Endothelial cell (in vitro differentiated cells): ENCODE measurements at regions not wholly inside any gene's neighbourhood (a gene's known extent, or its start where the extent isn't known, plus 50 kb on each side); places are given as distances from the start of the nearest gene placed in this dataset.

Source experiments
- DNase-seq: peaks from one replicate; pipeline ENCODE4 v3.0.0; 2021; ENCODE audit warnings: low spot score
- H3K27ac Mint-ChIP-seq: one replicate; pipeline ENCODE4 v1.8.0; 2021; ENCODE audit warnings: mixed read lengths, inconsistent platforms; ENCODE audit not compliant: unreplicated experiment
- H3K27me3 Mint-ChIP-seq: one replicate; pipeline ENCODE4 v1.8.0; 2021; ENCODE audit warnings: mild to moderate bottlenecking, moderate library complexity, mixed read lengths, inconsistent platforms; ENCODE audit not compliant: unreplicated experiment
- H3K36me3 Mint-ChIP-seq: one replicate; pipeline ENCODE4 v1.8.0; 2021; ENCODE audit warnings: mild to moderate bottlenecking, low read depth, mixed read lengths, inconsistent platforms; ENCODE audit not compliant: unreplicated experiment
- H3K4me1 Mint-ChIP-seq: one replicate; pipeline ENCODE4 v1.8.0; 2021; ENCODE audit warnings: mild to moderate bottlenecking, mixed read lengths, inconsistent platforms; ENCODE audit not compliant: unreplicated experiment
- H3K4me3 Mint-ChIP-seq: one replicate; pipeline ENCODE4 v1.8.0; 2021; ENCODE audit warnings: mild to moderate bottlenecking, mixed read lengths, inconsistent platforms; ENCODE audit not compliant: unreplicated experiment
- H3K9me3 Mint-ChIP-seq: one replicate; pipeline ENCODE4 v1.8.0; 2021; ENCODE audit warnings: mixed read lengths, inconsistent platforms; ENCODE audit not compliant: unreplicated experiment
- CTCF ChIP-seq: fragments of 200-600 bp; sonication (generic); IDR thresholded peaks from one replicate; pipeline ENCODE4 v1.5.0; 2021; ENCODE audit warnings: antibody characterized with exemption; ENCODE audit not compliant: unreplicated experiment

- H3K36me3 Mint-ChIP-seq = no peaks in the 10 kb centered on the region
- H3K4me1 Mint-ChIP-seq = peaks cover 6% of the 10 kb centered on the region
- no peak for DNase-seq
- no peaks in the 10 kb centered on the region for H3K27me3 Mint-ChIP-seq
- no peak for TF ChIP-seq CTCF
- H3K27ac Mint-ChIP-seq = no peak overlapping the region
- peaks cover 8% of the 10 kb centered on the region for H3K9me3 Mint-ChIP-seq
- H3K4me3 Mint-ChIP-seq = no peak overlapping the region
These were observed 219.3 kb downstream of the DHX35 start for GRCh38 chr20:39181490-39181889.

GRCh38 chr20:39176457-39176856 is 214.3 kb downstream of the DHX35 start:
- no peak overlapping the region for H3K4me3 Mint-ChIP-seq
- DNase-seq = no peak
- peaks cover 6% of the 10 kb centered on the region for H3K4me1 Mint-ChIP-seq
- no peak overlapping the region for H3K27ac Mint-ChIP-seq
- no peaks in the 10 kb centered on the region for H3K27me3 Mint-ChIP-seq
- H3K9me3 Mint-ChIP-seq = no peaks in the 10 kb centered on the region
- no peaks in the 10 kb centered on the region for H3K36me3 Mint-ChIP-seq
- TF ChIP-seq CTCF = no peak

DNA sequence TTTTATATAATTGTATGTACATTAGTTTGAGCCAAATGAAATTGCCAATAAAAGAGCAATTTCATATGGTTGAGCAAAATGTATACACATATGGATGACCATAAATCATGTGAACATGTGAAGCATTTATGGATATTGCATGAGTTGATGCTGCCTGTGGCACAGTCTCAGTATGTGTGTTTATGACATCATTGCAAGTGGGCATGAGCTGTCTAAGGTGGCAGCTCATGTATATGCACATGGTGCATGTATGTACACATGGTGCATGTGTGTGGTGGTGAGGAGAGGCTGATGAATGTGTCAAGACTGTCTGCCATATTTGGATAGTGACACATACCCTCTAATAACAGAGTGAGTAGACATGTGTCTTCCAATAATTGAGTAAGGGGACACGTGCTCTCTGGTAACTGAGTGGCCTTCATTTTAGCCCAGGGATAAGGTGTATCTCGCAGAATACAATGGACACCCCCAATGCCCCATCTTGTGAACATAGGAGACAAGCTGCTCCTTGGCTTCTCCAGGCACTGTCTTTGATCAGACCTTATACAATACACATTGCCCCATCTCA is 208.8 kb downstream of the DHX35 start:
- TF ChIP-seq CTCF = no peak
- Mint-ChIP-seq H3K4me3 (no peak overlapping the region), H3K36me3 (no peaks in the 10 kb centered on the region), H3K27me3 (peaks cover 2% of the 10 kb centered on the region), H3K4me1 (no peaks in the 10 kb centered on the region), H3K9me3 (no peaks in the 10 kb centered on the region), H3K27ac (no peak overlapping the region)
- no peak for DNase-seq

GRCh38 chr20:39165099-39165498 is 203.0 kb downstream of the DHX35 start:
- H3K4me3 Mint-ChIP-seq = no peak overlapping the region
- no peaks in the 10 kb centered on the region for H3K9me3 Mint-ChIP-seq
- H3K27me3 Mint-ChIP-seq = peaks cover 2% of the 10 kb centered on the region
- H3K4me1 Mint-ChIP-seq = no peaks in the 10 kb centered on the region
- no peaks in the 10 kb centered on the region for H3K36me3 Mint-ChIP-seq
- no peak overlapping the region for H3K27ac Mint-ChIP-seq
- no peak for DNase-seq
- TF ChIP-seq CTCF = no peak

DNA sequence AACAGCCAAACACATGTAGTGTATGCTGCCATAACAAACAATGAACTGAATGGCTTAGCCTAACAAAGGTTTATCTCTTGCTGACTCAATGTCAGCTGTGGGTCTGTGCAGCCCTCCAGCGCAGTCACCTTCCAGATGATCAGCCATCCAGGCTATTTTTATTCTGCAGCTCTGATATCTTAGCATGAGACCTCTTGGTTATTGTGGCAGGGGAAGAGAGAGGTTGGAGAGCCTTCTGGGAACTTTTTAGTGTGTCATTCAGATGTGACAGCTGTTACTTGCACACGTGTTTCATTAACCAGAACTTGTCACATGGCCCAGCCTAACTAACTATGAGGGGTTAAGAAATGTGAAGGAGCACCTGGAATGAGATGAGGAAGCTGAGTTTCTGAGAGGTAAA is 202.5 kb downstream of the DHX35 start:
- Mint-ChIP-seq H3K4me3 (no peak overlapping the region), H3K4me1 (no peaks in the 10 kb centered on the region)

More for the DNA sequence above, 202.5 kb downstream of the DHX35 start:
- no peak for TF ChIP-seq CTCF
- DNase-seq = no peak
- Mint-ChIP-seq H3K27me3 (peaks cover 2% of the 10 kb centered on the region), H3K36me3 (no peaks in the 10 kb centered on the region), H3K27ac (no peak overlapping the region), H3K9me3 (no peaks in the 10 kb centered on the region)
